Spleen (tissue), 11 donors: ENCODE measurements at regions not wholly inside any gene's neighbourhood (a gene's known extent, or its start where the extent isn't known, plus 50 kb on each side); places are given as distances from the start of the nearest gene placed in this dataset.

ENCODE experiments used
- DNase-seq: peaks from one replicate; pipeline ENCODE4 v3.0.0-alpha.2; 2020
- H3K27ac ChIP-seq, 8 donors: fragments of 200-600 bp; sonication (generic) in 7 of 8; 1 replicate in 4 of 8; 2 replicates in 4 of 8; pipeline versions ENCODE4 v1.5.0 to v1.8.0; 2016 to 2021; ENCODE audit warnings: inconsistent platforms in 4 of 8, mild to moderate bottlenecking in 4 of 8, moderate library complexity in 1 of 8
- H3K27me3 ChIP-seq, 7 donors: fragments of 200-600 bp; sonication (generic) in 6 of 7; replicated peaks in 1 of 7; 1 replicate in 4 of 7; 2 replicates in 3 of 7; pipeline versions ENCODE4 v1.5.0 to v1.8.0; 2016 to 2021; ENCODE audit warnings: inconsistent platforms in 3 of 7, mild to moderate bottlenecking in 1 of 7
- H3K36me3 ChIP-seq, 6 donors: fragments of 200-600 bp; sonication (generic) in 5 of 6; 1 replicate in 4 of 6; 2 replicates in 2 of 6; pipeline versions ENCODE4 v1.5.0 to v1.8.0; 2016 to 2021; ENCODE audit warnings: inconsistent platforms in 2 of 6
- H3K4me1 ChIP-seq, 6 donors: fragments of 200-600 bp; sonication (generic) in 5 of 6; 1 replicate in 3 of 6; 2 replicates in 3 of 6; pipeline versions ENCODE4 v1.5.0 to v1.8.0; 2016 to 2021; ENCODE audit warnings: inconsistent platforms in 3 of 6
- H3K4me3 ChIP-seq, 8 donors: fragments of 200-600 bp; sonication (generic) in 7 of 8; 1 replicate in 4 of 8; 2 replicates in 4 of 8; pipeline versions ENCODE4 v1.5.0 to v1.8.0; 2016 to 2021; ENCODE audit warnings: inconsistent platforms in 4 of 8, mild to moderate bottlenecking in 4 of 8, moderate library complexity in 2 of 8
- H3K9me3 ChIP-seq, 8 donors: fragments of 200-600 bp; sonication (generic) in 7 of 8; 1 replicate in 4 of 8; 2 replicates in 4 of 8; pipeline versions ENCODE4 v1.5.0 to v1.8.0; 2016 to 2021; ENCODE audit warnings: inconsistent platforms in 4 of 8
- POLR2A ChIP-seq, 3 donors: fragments of 450-650 bp; IDR thresholded peaks; one replicate each; pipeline ENCODE4 v1.5.1; 2017; ENCODE audit warnings: antibody characterized with exemption in 3 of 3, mild to moderate bottlenecking in 1 of 3
- POLR2AphosphoS5 ChIP-seq, 3 donors: sonication (generic); formaldehyde crosslinking; IDR thresholded peaks; one replicate each; pipeline ENCODE4 v1.5.1; 2017; ENCODE audit warnings: antibody characterized with exemption in 3 of 3
- WGBS, 5 donors: extraction: QIAGEN DNeasy Blood & Tissue Kit in 3 of 5; methylation state at CpG; one replicate each; pipeline versions ENCODE4 v1.1.5 to v1.1.7; 2013 to 2018; 5-methylcytosine and 5-hydroxymethylcytosine counted together
- intact Hi-C: fragments of 100-400 bp; cut with DNase I; formaldehyde crosslinking; loops from one replicate; pipeline ENCODE4 v1.15.0; 2023; ENCODE audit warnings: low total_unique reads
- TF ChIP-seq, protein P1 (sequence below), 11 experiments: fragments of 200-600 bp in 7 of 11; fragments of 450-650 bp in 4 of 11; sonication (generic) in 4 of 11; IDR thresholded peaks in 8 of 11; conservative IDR thresholded peaks in 3 of 11; 1 replicate in 7 of 11; 2 replicates in 4 of 11; pipeline versions ENCODE4 v1.4.0 to v1.8.0; 2016 to 2021; ENCODE audit warnings: antibody characterized with exemption in 11 of 11, inconsistent platforms in 4 of 11, mild to moderate bottlenecking in 1 of 11
- donor health status: healthy with polysubstance abuse.
- donor health status: DM: no; HTN: no; CAD: no; lungs with moderate emphysema.
- donor health status: DM: no; HTN: no; CAD: no.
- donor health status: Bipolar disorder and iron deficiency.
- donor health status: healthy.
- donor health status: DM: no; HTN: no; CAD: no.
- donor health status: DM: yes; HTN: yes; CAD: no.

DNA sequence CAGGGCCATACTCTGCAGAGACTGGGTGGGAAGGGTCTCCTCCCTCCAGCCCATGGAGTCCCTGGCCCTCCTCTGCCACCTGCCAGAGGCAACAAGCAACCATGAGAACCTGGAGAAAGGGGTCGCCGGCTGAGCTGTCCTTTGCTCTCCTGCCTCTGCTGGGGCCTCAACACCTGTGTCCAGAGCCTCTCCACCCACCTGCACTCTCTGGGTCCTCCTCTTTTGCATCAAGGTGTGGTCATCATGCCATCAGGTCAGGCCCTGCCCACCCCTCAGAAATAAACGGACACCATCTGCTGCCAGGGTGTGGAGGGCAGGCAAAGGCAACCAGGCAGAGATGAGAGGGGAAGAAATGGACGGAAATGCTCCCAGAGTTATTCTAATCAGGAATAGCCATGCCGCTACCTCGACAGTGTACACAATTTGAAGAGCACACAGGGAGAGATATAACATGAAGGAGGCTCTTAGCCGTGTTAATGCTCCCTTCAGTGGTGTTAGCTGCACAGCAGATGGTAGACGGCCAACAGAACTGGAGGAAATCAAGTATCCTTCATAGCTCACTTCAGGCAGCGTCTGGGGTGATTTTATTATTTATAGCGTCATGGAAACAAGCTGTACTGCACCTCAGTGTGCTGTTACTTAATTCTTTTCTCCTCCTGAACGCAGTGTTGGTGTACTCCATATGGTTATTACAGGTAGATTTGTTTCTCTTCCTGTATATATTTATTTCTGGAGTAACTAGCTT, 247.9 kb downstream of the TSN start:
- H3K27ac ChIP-seq = no peak overlapping the region
- no peaks in the 10 kb centered on the region for H3K27me3 ChIP-seq
- WGBS, 5 donors = 80 to 92% (median 85%) methylated on average over 11 of the region's 11 CpGs
- H3K4me1 ChIP-seq = peaks cover 0 to 17% (median 3%) of the 10 kb centered on the region in 6 donors
- no peaks in the 10 kb centered on the region for H3K36me3 ChIP-seq
- no peak overlapping the region for H3K4me3 ChIP-seq
- DNase-seq = no peak
- no peak for TF ChIP-seq POLR2AphosphoS5 (IDR thresholded peaks at IDR 0.05)
- TF ChIP-seq, protein P1, sequence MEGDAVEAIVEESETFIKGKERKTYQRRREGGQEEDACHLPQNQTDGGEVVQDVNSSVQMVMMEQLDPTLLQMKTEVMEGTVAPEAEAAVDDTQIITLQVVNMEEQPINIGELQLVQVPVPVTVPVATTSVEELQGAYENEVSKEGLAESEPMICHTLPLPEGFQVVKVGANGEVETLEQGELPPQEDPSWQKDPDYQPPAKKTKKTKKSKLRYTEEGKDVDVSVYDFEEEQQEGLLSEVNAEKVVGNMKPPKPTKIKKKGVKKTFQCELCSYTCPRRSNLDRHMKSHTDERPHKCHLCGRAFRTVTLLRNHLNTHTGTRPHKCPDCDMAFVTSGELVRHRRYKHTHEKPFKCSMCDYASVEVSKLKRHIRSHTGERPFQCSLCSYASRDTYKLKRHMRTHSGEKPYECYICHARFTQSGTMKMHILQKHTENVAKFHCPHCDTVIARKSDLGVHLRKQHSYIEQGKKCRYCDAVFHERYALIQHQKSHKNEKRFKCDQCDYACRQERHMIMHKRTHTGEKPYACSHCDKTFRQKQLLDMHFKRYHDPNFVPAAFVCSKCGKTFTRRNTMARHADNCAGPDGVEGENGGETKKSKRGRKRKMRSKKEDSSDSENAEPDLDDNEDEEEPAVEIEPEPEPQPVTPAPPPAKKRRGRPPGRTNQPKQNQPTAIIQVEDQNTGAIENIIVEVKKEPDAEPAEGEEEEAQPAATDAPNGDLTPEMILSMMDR (IDR thresholded peaks at IDR 0.05 in 8 of 11, conservative IDR thresholded peaks at IDR 0.05 in 3 of 11) = no peak
- no peak for TF ChIP-seq POLR2A (IDR thresholded peaks at IDR 0.05)
- intact Hi-C loops = no loop called here
- no peaks in the 10 kb centered on the region for H3K9me3 ChIP-seq

DNA sequence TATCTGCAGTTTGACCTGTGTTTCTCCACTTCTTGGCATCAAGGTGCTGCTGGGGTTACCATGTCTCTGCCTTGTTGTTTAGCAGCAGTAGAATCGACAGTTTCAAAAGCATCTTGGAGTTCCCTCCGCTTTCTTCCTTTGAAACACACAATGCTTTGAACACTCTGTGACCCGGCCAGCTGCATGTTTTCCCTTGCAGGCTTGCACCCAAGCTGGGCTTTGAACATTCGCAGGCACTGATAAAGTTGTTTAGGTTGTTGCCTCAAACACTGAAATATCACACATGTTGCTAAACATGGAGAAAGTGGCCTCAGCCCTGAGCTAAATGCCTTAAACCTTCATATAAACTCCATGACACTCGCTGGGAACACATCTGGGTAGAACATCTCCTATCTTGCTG, 251.7 kb downstream of the TSN start:
- Histone ChIP-seq H3K27me3 (no peaks in the 10 kb centered on the region), H3K4me1 (no peaks in the 10 kb centered on the region), H3K9me3 (no peaks in the 10 kb centered on the region), H3K36me3 (no peaks in the 10 kb centered on the region), H3K27ac (no peak overlapping the region), H3K4me3 (no peak overlapping the region)
- TF ChIP-seq POLR2AphosphoS5 (IDR thresholded peaks at IDR 0.05) = no peak
- no peak for TF ChIP-seq POLR2A (IDR thresholded peaks at IDR 0.05)
- TF ChIP-seq, protein P1 (IDR thresholded peaks at IDR 0.05 in 8 of 11, conservative IDR thresholded peaks at IDR 0.05 in 3 of 11) = no peak
- DNase-seq = no peak
- intact Hi-C loops = no loop called here
- 73 to 84% (median 80%) methylated on average over 5 of the region's 5 CpGs for WGBS, 5 donors

DNA sequence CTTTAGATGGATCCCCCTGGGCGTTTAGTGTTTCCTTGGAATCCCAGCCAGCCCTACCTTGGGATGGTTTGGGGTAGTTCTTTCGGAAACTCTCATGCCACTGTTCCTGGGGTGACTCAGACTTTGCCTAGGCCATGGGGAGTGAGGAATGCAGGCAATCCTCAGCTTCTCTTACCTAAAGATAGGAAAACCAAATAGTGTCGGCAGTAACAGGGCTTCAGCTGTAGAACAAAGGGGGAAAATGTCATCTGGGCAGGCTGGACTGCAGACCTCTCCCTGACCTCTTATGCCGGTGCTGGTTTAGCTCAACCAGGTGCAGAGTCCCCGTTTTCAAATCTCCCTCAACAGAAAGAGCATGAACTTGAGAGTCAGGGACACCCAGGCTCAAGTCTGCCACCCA, 252.1 kb downstream of the TSN start:
- Histone ChIP-seq H3K4me3 (no peak overlapping the region), H3K9me3 (no peaks in the 10 kb centered on the region), H3K27me3 (no peaks in the 10 kb centered on the region), H3K4me1 (no peaks in the 10 kb centered on the region), H3K27ac (no peak overlapping the region), H3K36me3 (no peaks in the 10 kb centered on the region)
- 66 to 81% (median 71%) methylated on average over 5 of the region's 5 CpGs for WGBS, 5 donors
- intact Hi-C loops = no loop called here
- TF ChIP-seq POLR2A (IDR thresholded peaks at IDR 0.05) = no peak
- no peak for TF ChIP-seq POLR2AphosphoS5 (IDR thresholded peaks at IDR 0.05)
- TF ChIP-seq, protein P1 (IDR thresholded peaks at IDR 0.05 in 8 of 11, conservative IDR thresholded peaks at IDR 0.05 in 3 of 11) = no peak
- no peak for DNase-seq

DNA sequence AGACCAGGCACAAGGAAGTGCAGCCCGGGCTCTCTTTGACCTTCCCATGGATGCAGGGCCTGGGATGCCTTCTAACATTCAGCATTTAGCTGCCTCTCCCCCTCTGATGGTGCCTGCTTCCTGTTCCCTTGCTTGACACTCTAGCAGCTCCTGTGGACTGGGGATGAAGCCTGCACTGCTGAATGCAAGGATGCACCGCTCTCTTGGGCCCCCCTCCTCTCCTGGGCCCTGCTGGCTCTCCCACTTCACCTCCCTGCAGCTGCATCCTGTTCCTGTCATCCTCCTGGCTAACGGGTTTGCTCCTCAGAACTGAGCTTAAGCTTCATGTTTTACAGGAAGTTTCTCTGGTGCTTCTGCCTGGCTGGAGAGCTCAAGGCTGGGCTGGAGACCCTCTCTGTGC, 254.1 kb downstream of the TSN start:
- Histone ChIP-seq H3K4me3 (no peak overlapping the region), H3K27me3 (no peaks in the 10 kb centered on the region), H3K27ac (no peak overlapping the region), H3K36me3 (no peaks in the 10 kb centered on the region), H3K4me1 (no peaks in the 10 kb centered on the region), H3K9me3 (no peaks in the 10 kb centered on the region)
- WGBS, 5 donors = 18 to 44% (median 29%) methylated on average over 2 to 3 of the region's 3 CpGs
- intact Hi-C loops = no loop called here
- no peak for DNase-seq
- TF ChIP-seq POLR2AphosphoS5 (IDR thresholded peaks at IDR 0.05) (no peak), POLR2A (IDR thresholded peaks at IDR 0.05) (no peak)
- TF ChIP-seq, protein P1 (IDR thresholded peaks at IDR 0.05 in 8 of 11, conservative IDR thresholded peaks at IDR 0.05 in 3 of 11) = no peak
